H1 (cell line): ENCODE measurements at regions not wholly inside any gene's neighbourhood (a gene's known extent, or its start where the extent isn't known, plus 50 kb on each side); places are given as distances from the start of the nearest gene placed in this dataset.

Experiments used
- CTCF ChIA-PET: fragments of 300-600 bp; sonication (Branson Sonifier 250); formaldehyde crosslinking; loops from one replicate; lab custom pipeline; 2021; ENCODE audit not compliant: partially characterized antibody; lab: Charles Lee
- POLR2A ChIA-PET: fragments of 300-600 bp; sonication (Branson Sonifier 250); formaldehyde crosslinking; loops from one replicate; lab custom pipeline; 2021; ENCODE audit warnings: inconsistent platforms; ENCODE audit not compliant: partially characterized antibody; lab: Charles Lee
- DNase-seq, 2 experiments: peaks; one replicate each; pipeline versions ENCODE4 v3.0.0 to v3.0.0-alpha.2; 2010 to 2022; ENCODE audit warnings: low spot score in 2 of 2, low read depth in 1 of 2, mixed read lengths in 1 of 2
- FAIRE-seq: peaks from 2 replicates; lab custom pipeline; 2011; peaks lifted over from hg19 to GRCh38; lab: Jason Lieb, UNC
- H2AFZ ChIP-seq: 2 replicates; pipeline ENCODE4 v1.8.1; 2012; ENCODE audit warnings: low read length, inconsistent platforms
- H2AK5ac ChIP-seq: 2 replicates; pipeline ENCODE4 v1.6.1; 2013; ENCODE audit warnings: low read depth, low read length
- H2BK120ac ChIP-seq: replicated peaks from 2 replicates; pipeline ENCODE3; 2013; ENCODE audit warnings: low read depth, low read length, inconsistent platforms
- H2BK12ac ChIP-seq: 2 replicates; pipeline ENCODE4 v1.6.1; 2013; ENCODE audit warnings: low read depth, low read length
- H2BK15ac ChIP-seq: 2 replicates; pipeline ENCODE4 v1.6.1; 2013; ENCODE audit warnings: low read length
- H2BK20ac ChIP-seq: 2 replicates; pipeline ENCODE4 v1.6.1; 2013; ENCODE audit warnings: low read length
- H2BK5ac ChIP-seq: 2 replicates; pipeline ENCODE4 v1.6.1; 2013; ENCODE audit warnings: low read depth, low read length
- H3K14ac ChIP-seq: 2 replicates; pipeline ENCODE4 v1.6.1; 2013; ENCODE audit warnings: inconsistent platforms; ENCODE audit not compliant: insufficient read length
- H3K18ac ChIP-seq: 2 replicates; pipeline ENCODE4 v1.6.1; 2013; ENCODE audit warnings: low read length; ENCODE audit errors: extremely low read depth
- H3K23ac ChIP-seq: 2 replicates; pipeline ENCODE4 v1.6.1; 2013; ENCODE audit warnings: inconsistent platforms; ENCODE audit not compliant: insufficient read length
- H3K23me2 ChIP-seq: 2 replicates; pipeline ENCODE4 v1.6.1; 2013; ENCODE audit warnings: low read depth, low read length
- H3K27ac ChIP-seq: 2 replicates; pipeline ENCODE4 v1.6.1; 2011; ENCODE audit warnings: low read depth, low read length, inconsistent platforms
- H3K27me3 ChIP-seq, 4 experiments: replicated peaks in 1 of 4; 1 replicate in 1 of 4; 2 replicates in 3 of 4; pipeline versions ENCODE4 v1.6.1 to v1.8.1; 2011 to 2013; ENCODE audit warnings: low read length in 3 of 4, mild to moderate bottlenecking in 3 of 4, inconsistent platforms in 2 of 4, mixed read lengths in 2 of 4, moderate library complexity in 1 of 4; ENCODE audit not compliant: control insufficient read depth in 3 of 4, insufficient read depth in 3 of 4; ENCODE audit errors: extremely low read depth in 1 of 4
- H3K36me3 ChIP-seq, 4 experiments: 2 replicates each; pipeline versions ENCODE4 v1.6.1 to v1.8.1; 2011 to 2013; ENCODE audit warnings: mild to moderate bottlenecking in 4 of 4, low read length in 3 of 4, moderate library complexity in 2 of 4, control low read depth in 1 of 4, inconsistent platforms in 1 of 4; ENCODE audit not compliant: insufficient read depth in 4 of 4, control insufficient read depth in 2 of 4
- H3K4ac ChIP-seq: replicated peaks from 2 replicates; pipeline ENCODE3; 2013; ENCODE audit warnings: low read length, low read depth, mixed read lengths, inconsistent platforms; ENCODE audit not compliant: insufficient read length
- H3K4me1 ChIP-seq, 4 experiments: replicated peaks in 1 of 4; 1 replicate in 1 of 4; 2 replicates in 3 of 4; pipeline versions ENCODE4 v1.6.1 to v1.8.1; 2011 to 2013; ENCODE audit warnings: low read length in 3 of 4, inconsistent platforms in 2 of 4, mixed read lengths in 1 of 4; ENCODE audit not compliant: insufficient read depth in 4 of 4, control insufficient read depth in 3 of 4
- H3K4me2 ChIP-seq, 2 experiments: 2 replicates each; pipeline versions ENCODE4 v1.6.1 to v1.8.1; 2011 to 2013; ENCODE audit warnings: low read depth in 2 of 2, low read length in 2 of 2, control low read depth in 1 of 2, inconsistent platforms in 1 of 2, mild to moderate bottlenecking in 1 of 2; ENCODE audit not compliant: insufficient read depth in 1 of 2
- H3K4me3 ChIP-seq, 4 experiments: fragments of 200-600, 300-600 bp in 1 of 4; sonication (generic), shearing (Covaris generic), sonication (Bioruptor Twin) in 1 of 4; 2 replicates each; pipeline versions ENCODE4 v1.5.1 to v1.8.1; 2011 to 2016; ENCODE audit warnings: low read length in 4 of 4, low read depth in 3 of 4, control low read depth in 2 of 4, inconsistent platforms in 2 of 4, mild to moderate bottlenecking in 2 of 4, mixed read lengths in 1 of 4, moderate library complexity in 1 of 4; ENCODE audit not compliant: insufficient read depth in 2 of 4; ENCODE audit errors: extremely low read depth in 1 of 4
- H3K56ac ChIP-seq: replicated peaks from 2 replicates; pipeline ENCODE3; 2013; ENCODE audit warnings: low read depth, mild to moderate bottlenecking, mixed read lengths, low read length, inconsistent platforms; ENCODE audit not compliant: insufficient read length
- H3K79me1 ChIP-seq: 2 replicates; pipeline ENCODE4 v1.6.1; 2013; ENCODE audit warnings: low read depth, low read length, control low read depth
- H3K79me2 ChIP-seq, 2 experiments: 2 replicates each; pipeline versions ENCODE4 v1.6.1 to v1.8.1; 2012 to 2013; ENCODE audit warnings: low read length in 2 of 2, mild to moderate bottlenecking in 2 of 2, inconsistent platforms in 1 of 2; ENCODE audit not compliant: insufficient read depth in 2 of 2, control insufficient read depth in 1 of 2
- H3K9ac ChIP-seq, 4 experiments: replicated peaks in 1 of 4; 1 replicate in 1 of 4; 2 replicates in 3 of 4; pipeline versions ENCODE4 v1.6.1 to v1.8.1; 2011 to 2013; ENCODE audit warnings: low read depth in 3 of 4, low read length in 3 of 4, control low read depth in 2 of 4, mild to moderate bottlenecking in 2 of 4, moderate library complexity in 2 of 4, inconsistent platforms in 1 of 4; ENCODE audit errors: extremely low read depth in 1 of 4
- H3K9me3 ChIP-seq, 2 experiments: 2 replicates each; pipeline versions ENCODE4 v1.6.1 to v1.8.1; 2012 to 2013; ENCODE audit warnings: mild to moderate bottlenecking in 2 of 2, moderate library complexity in 2 of 2, control low read depth in 1 of 2, inconsistent platforms in 1 of 2, low read depth in 1 of 2, low read length in 1 of 2, mixed read lengths in 1 of 2; ENCODE audit not compliant: insufficient read depth in 2 of 2
- H4K20me1 ChIP-seq, 2 experiments: replicated peaks in 1 of 2; 2 replicates each; pipeline versions ENCODE3 to v1.8.1; 2011 to 2013; ENCODE audit warnings: inconsistent platforms in 2 of 2, low read length in 2 of 2, mild to moderate bottlenecking in 1 of 2; ENCODE audit not compliant: insufficient read depth in 2 of 2, control insufficient read depth in 1 of 2
- H4K5ac ChIP-seq: 2 replicates; pipeline ENCODE4 v1.6.1; 2013; ENCODE audit warnings: low read length, low read depth, mixed read lengths, inconsistent platforms; ENCODE audit not compliant: insufficient read length
- H4K8ac ChIP-seq: 2 replicates; pipeline ENCODE4 v1.8.0; 2013; ENCODE audit warnings: mild to moderate bottlenecking, moderate library complexity, low read length, inconsistent platforms; ENCODE audit not compliant: insufficient read depth; ENCODE audit errors: extremely low read depth
- H4K91ac ChIP-seq: replicated peaks from 2 replicates; pipeline ENCODE3; 2013; ENCODE audit warnings: low read length, mixed read lengths, inconsistent platforms; ENCODE audit not compliant: insufficient read length
- CBX5 ChIP-seq: fragments of 300-800, 300-1000 bp; sonication (generic); IDR thresholded peaks from 2 replicates; pipeline ENCODE4 v1.7.1; 2016; ENCODE audit warnings: antibody characterized with exemption, low read length, low read depth
- CBX8 ChIP-seq: fragments of 300-800, 300-1000 bp; sonication (generic); IDR thresholded peaks from 2 replicates; pipeline ENCODE4 v1.7.1; 2016; ENCODE audit warnings: low read depth, low read length, borderline replicate concordance
- GTF2F1 ChIP-seq: IDR thresholded peaks from 2 replicates; pipeline ENCODE4 v1.6.1; 2012; ENCODE audit warnings: low read depth, low read length, improper control_type of control experiment, borderline replicate concordance
- HDAC6 ChIP-seq: IDR thresholded peaks from one replicate; pipeline ENCODE4 v1.7.1; 2012; ENCODE audit warnings: low read depth, mild to moderate bottlenecking, inconsistent platforms, low read length, moderate library complexity
- RAD21 ChIP-seq, 2 experiments: IDR thresholded peaks in 1 of 2; conservative IDR thresholded peaks in 1 of 2; 2 replicates each; pipeline ENCODE4 v1.6.1; 2011; ENCODE audit warnings: low read depth in 2 of 2, low read length in 2 of 2, improper control_type of control experiment in 1 of 2, inconsistent platforms in 1 of 2, mild to moderate bottlenecking in 1 of 2, moderate library complexity in 1 of 2

DNA sequence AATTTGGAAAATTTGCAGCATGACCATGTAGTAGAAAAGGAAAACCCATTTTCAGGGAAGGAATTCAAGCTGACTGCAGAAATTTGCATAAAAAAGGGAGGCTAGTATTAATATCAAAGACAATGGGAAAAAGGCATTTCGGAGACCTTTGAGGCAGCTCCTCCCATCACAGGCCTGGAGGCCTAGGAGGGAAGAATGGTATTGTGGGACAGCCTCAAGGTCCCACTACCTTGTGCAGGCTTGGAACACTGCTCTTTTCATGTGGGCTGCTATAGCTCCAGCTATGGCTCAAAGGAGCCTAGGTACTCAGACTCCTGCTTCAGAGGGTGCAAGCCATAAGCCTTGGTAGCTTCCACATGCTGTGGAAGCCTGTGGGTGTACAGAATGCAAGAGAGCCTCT, 139.3 kb downstream of the C1orf94 start (continued):
- TF ChIP-seq CBX8 = no peak

GRCh38 chr1:34316773-34317172, 140.1 kb downstream of the C1orf94 start:
- H2BK20ac ChIP-seq = no peak overlapping the region
- H3K79me1 ChIP-seq = no peaks in the 10 kb centered on the region
- H3K4me2 ChIP-seq = no peak overlapping the region
- no peak overlapping the region for H4K8ac ChIP-seq
- DNase-seq (no peak), FAIRE-seq (no peak)
- no peak overlapping the region for H2BK12ac ChIP-seq
- H3K27ac ChIP-seq = no peak overlapping the region
- no peak overlapping the region for H2BK5ac ChIP-seq
- H2AFZ ChIP-seq = no peak overlapping the region
- POLR2A ChIA-PET = no interaction called here
- H3K27me3 ChIP-seq = peaks cover 0 to 1% (median 0%) of the 10 kb centered on the region in 4 experiments; a peak in 1 of 7 replicates
- no peaks in the 10 kb centered on the region for H4K20me1 ChIP-seq
- no peaks in the 10 kb centered on the region for H3K4me1 ChIP-seq
- no peaks in the 10 kb centered on the region for H3K23me2 ChIP-seq
- H3K23ac ChIP-seq = no peak overlapping the region
- no peak overlapping the region for H3K4me3 ChIP-seq
- H3K36me3 ChIP-seq = no peaks in the 10 kb centered on the region
- H3K9ac ChIP-seq = no peak overlapping the region
- no peak overlapping the region for H3K14ac ChIP-seq
- no peak overlapping the region for H2BK120ac ChIP-seq
- no peak overlapping the region for H2AK5ac ChIP-seq
- CTCF ChIA-PET = interaction anchor here (1.1 to 1.2 kb wide), 2 partner anchors 14 to 38 kb away, joined by 3 to 4 read pairs; no protein-coding TSS in a partner anchor
- H3K56ac ChIP-seq = no peak overlapping the region
- peaks cover 14 to 17% of the 10 kb centered on the region in 2 experiments for H3K9me3 ChIP-seq
- no peak overlapping the region for H2BK15ac ChIP-seq
- no peak overlapping the region for H4K5ac ChIP-seq
- H3K18ac ChIP-seq = no peak overlapping the region
- H4K91ac ChIP-seq = no peak overlapping the region
- H3K4ac ChIP-seq = no peak overlapping the region
- H3K79me2 ChIP-seq = no peaks in the 10 kb centered on the region
- TF ChIP-seq CBX5 (no peak), RAD21 (IDR thresholded peaks at IDR 0.05 in 1 of 2, conservative IDR thresholded peaks at IDR 0.05 in 1 of 2; ENCODE audit: low read depth in 2 of 2, low read length in 2 of 2) (no peak), HDAC6 (no peak), GTF2F1 (no peak)
